ENCODE measurements at regions not wholly inside any gene's neighbourhood (a gene's known extent, or its start where the extent isn't known, plus 50 kb on each side); places are given as distances from the start of the nearest gene placed in this dataset.

- no peak overlapping the region for H3K23ac ChIP-seq (ENCODE audit: insufficient read length)
- no peak overlapping the region for H3K56ac ChIP-seq (replicated peaks; ENCODE audit: insufficient read length, low read depth, low read length)
- no peaks in the 10 kb centered on the region for H3K23me2 ChIP-seq (ENCODE audit: low read depth, low read length)
- DNase-seq (ENCODE audit: low read depth in 1 of 2, low spot score in 2 of 2) = no peak
- H3K4ac ChIP-seq (replicated peaks; ENCODE audit: insufficient read length, low read depth, low read length) = no peak overlapping the region
- H2BK12ac ChIP-seq (ENCODE audit: low read depth, low read length) = no peak overlapping the region
- no peak for FAIRE-seq
- H3K27me3 ChIP-seq (replicated peaks in 1 of 4; ENCODE audit: control insufficient read depth in 3 of 4, extremely low read depth in 1 of 4, insufficient read depth in 3 of 4, low read length in 3 of 4) = no peaks in the 10 kb centered on the region
- H4K8ac ChIP-seq (ENCODE audit: extremely low read depth, insufficient read depth, low read length) = no peak overlapping the region
- H3K27ac ChIP-seq (ENCODE audit: low read depth, low read length) = no peak overlapping the region
- H3K9ac ChIP-seq (replicated peaks in 1 of 4; ENCODE audit: extremely low read depth in 1 of 4, low read depth in 3 of 4, low read length in 3 of 4) = no peak overlapping the region
- H4K5ac ChIP-seq (ENCODE audit: insufficient read length, low read depth, low read length) = no peak overlapping the region
- H2BK20ac ChIP-seq (ENCODE audit: low read length) = no peak overlapping the region
- no peak overlapping the region for H3K18ac ChIP-seq (ENCODE audit: extremely low read depth, low read length)
- H2AFZ ChIP-seq (ENCODE audit: low read length) = no peak overlapping the region
- H2BK5ac ChIP-seq (ENCODE audit: low read depth, low read length) = no peak overlapping the region
- ChIA-PET CTCF (ENCODE audit: partially characterized antibody) (no interaction called here), POLR2A (ENCODE audit: partially characterized antibody) (no interaction called here)
- no peaks in the 10 kb centered on the region for H3K79me1 ChIP-seq (ENCODE audit: low read depth, low read length)
- H2BK15ac ChIP-seq (ENCODE audit: low read length) = no peak overlapping the region
- no peak overlapping the region for H3K4me3 ChIP-seq (ENCODE audit: extremely low read depth in 1 of 4, insufficient read depth in 2 of 4, low read depth in 3 of 4, low read length in 4 of 4)
- H4K91ac ChIP-seq (replicated peaks; ENCODE audit: insufficient read length, low read length) = no peak overlapping the region
- H4K20me1 ChIP-seq (replicated peaks in 1 of 2; ENCODE audit: control insufficient read depth in 1 of 2, insufficient read depth in 2 of 2, low read length in 2 of 2) = no peaks in the 10 kb centered on the region
- no peak overlapping the region for H2BK120ac ChIP-seq (replicated peaks; ENCODE audit: low read depth, low read length)
- H3K4me1 ChIP-seq (replicated peaks in 1 of 4; ENCODE audit: control insufficient read depth in 3 of 4, insufficient read depth in 4 of 4, low read length in 3 of 4) = no peaks in the 10 kb centered on the region
- H3K79me2 ChIP-seq (ENCODE audit: control insufficient read depth in 1 of 2, insufficient read depth in 2 of 2, low read length in 2 of 2) = no peaks in the 10 kb centered on the region
- no peaks in the 10 kb centered on the region for H3K36me3 ChIP-seq (ENCODE audit: control insufficient read depth in 2 of 4, insufficient read depth in 4 of 4, low read length in 3 of 4)
- H3K4me2 ChIP-seq (ENCODE audit: insufficient read depth in 1 of 2, low read depth in 2 of 2, low read length in 2 of 2) = no peak overlapping the region
- H3K9me3 ChIP-seq (ENCODE audit: insufficient read depth in 2 of 2, low read depth in 1 of 2, low read length in 1 of 2) = no peaks in the 10 kb centered on the region
- H3K14ac ChIP-seq (ENCODE audit: insufficient read length) = no peak overlapping the region
- 100% methylated on average over 1 of the region's 1 CpG; no CpG with 5 or more reads in 1 of the 2 experiments for WGBS, 2 experiments (ENCODE audit: extremely low coverage in 1 of 2, insufficient coverage in 1 of 2, insufficient read length in 1 of 2, insufficient replicate concordance in 2 of 2, low coverage in 1 of 2, low lambda C conversion rate in 2 of 2, missing lambda C conversion rate in 1 of 2)
- TF ChIP-seq BACH1 (IDR thresholded peaks at IDR 0.05; ENCODE audit: low read length) = no peak
- TF ChIP-seq EZH2 (IDR thresholded peaks at IDR 0.05; ENCODE audit: low read depth, low read length, severe bottlenecking) = no peak
- TF ChIP-seq CREB1 (IDR thresholded peaks at IDR 0.05) = no peak
- TF ChIP-seq TCF12 (IDR thresholded peaks at IDR 0.05; ENCODE audit: low read depth, low read length) = no peak
- TF ChIP-seq TAF1 (IDR thresholded peaks at IDR 0.05; ENCODE audit: low read depth, low read length) = no peak
- no peak for TF ChIP-seq ATF2 (IDR thresholded peaks at IDR 0.05; ENCODE audit: low read length)
- no peak for TF ChIP-seq ATF3 (IDR thresholded peaks at IDR 0.05; ENCODE audit: insufficient read depth, low read depth, low read length)
- TF ChIP-seq CEBPB (IDR thresholded peaks at IDR 0.05; ENCODE audit: low read depth, low read length) = no peak
- TF ChIP-seq POU5F1 (IDR thresholded peaks at IDR 0.05; ENCODE audit: low read depth, low read length) = no peak
- H2AK5ac ChIP-seq (ENCODE audit: low read depth, low read length) = no peak overlapping the region
These were observed 869.8 kb upstream of the MAN1A1 start for GRCh38 chr6:120219339-120219738.
